ENCODE measurements at regions not wholly inside any gene's neighbourhood (a gene's known extent, or its start where the extent isn't known, plus 50 kb on each side); places are given as distances from the start of the nearest gene placed in this dataset.

GRCh38 chr15:47551079-47551478 lies 166.2 kb upstream of the SEMA6D start:
- Histone ChIP-seq H3K4ac (ENCODE audit: low read depth, low read length) (no peak overlapping the region), H3K23me2 (ENCODE audit: insufficient read length, low read depth, low read length, poor library complexity, severe bottlenecking) (no peaks in the 10 kb centered on the region), H3K79me1 (ENCODE audit: insufficient read depth, low read depth, low read length, poor library complexity, severe bottlenecking) (no peaks in the 10 kb centered on the region), H2BK20ac (ENCODE audit: low read depth, low read length, poor library complexity, severe bottlenecking) (no peak overlapping the region), H3K23ac (ENCODE audit: insufficient read length, low read depth, low read length) (no peak overlapping the region), H3K9me3 (ENCODE audit: control insufficient read depth, low read depth, low read length) (no peaks in the 10 kb centered on the region), H3K27ac (ENCODE audit: insufficient read length, low read depth, low read length) (no peak overlapping the region), H3K4me2 (ENCODE audit: insufficient read depth, insufficient read length, low read length) (no peak overlapping the region), H2AFZ (ENCODE audit: low read length) (no peak overlapping the region), H3T11ph (ENCODE audit: low read length) (no peak overlapping the region), H4K20me1 (ENCODE audit: control insufficient read depth, insufficient read depth, insufficient read length) (no peaks in the 10 kb centered on the region), H2BK5ac (ENCODE audit: insufficient read length, low read length) (no peak overlapping the region), H3K9ac (ENCODE audit: extremely low read depth, insufficient read length, low read length) (no peak overlapping the region), H4K91ac (ENCODE audit: insufficient read length, low read depth, low read length) (no peak overlapping the region), H2BK120ac (ENCODE audit: low read depth, low read length, poor library complexity, severe bottlenecking) (no peak overlapping the region), H3K79me2 (ENCODE audit: insufficient read depth, low read length) (no peaks in the 10 kb centered on the region), H3K18ac (ENCODE audit: insufficient read length, low read depth, low read length) (no peak overlapping the region), H3K56ac (ENCODE audit: insufficient read length, low read depth, low read length) (no peak overlapping the region), H2BK12ac (ENCODE audit: insufficient read length, low read depth, low read length) (no peak overlapping the region), H3K4me1 (ENCODE audit: insufficient read depth, low read length) (no peaks in the 10 kb centered on the region), H3K14ac (ENCODE audit: insufficient read depth, low read length) (no peak overlapping the region), H2BK15ac (ENCODE audit: low read depth, low read length) (no peak overlapping the region), H4K8ac (replicated peaks; ENCODE audit: insufficient read length, low read depth, low read length) (no peak overlapping the region), H2AK5ac (ENCODE audit: insufficient read length, low read length) (no peak overlapping the region), H3K27me3 (ENCODE audit: insufficient read depth, low read length) (no peaks in the 10 kb centered on the region), H4K5ac (ENCODE audit: insufficient read length, low read depth, low read length) (no peak overlapping the region)
- H3K27me3 Mint-ChIP-seq (ENCODE audit: low read depth): no peaks in the 10 kb centered on the region
- H3K9me3 Mint-ChIP-seq: no peaks in the 10 kb centered on the region
- H3K27ac Mint-ChIP-seq: no peak overlapping the region
- no peak overlapping the region for H3K4me3 Mint-ChIP-seq
- peak; percentile 42 for DNase-seq
- no peaks in the 10 kb centered on the region; a peak in 1 of 7 replicates for H3K36me3 Mint-ChIP-seq (ENCODE audit: insufficient read depth in 1 of 3, low read depth in 3 of 3)
- TF ChIP-seq CTCF (conservative IDR thresholded peaks at IDR 0.05): peak; percentile 60
- H3K4me1 Mint-ChIP-seq: peaks cover 3% of the 10 kb centered on the region in 2 experiments; a peak in 1 of 4 replicates
- WGBS (ENCODE audit: extremely low coverage, insufficient read length, low lambda C conversion rate): no CpG with 5 or more reads among the region's 1 CpG

All from H9 (cell line).